Progenitor cell of endocrine pancreas (in vitro differentiated cells): ENCODE measurements at regions not wholly inside any gene's neighbourhood (a gene's known extent, or its start where the extent isn't known, plus 50 kb on each side); places are given as distances from the start of the nearest gene placed in this dataset.

Experiments
- DNase-seq: peaks from one replicate; pipeline ENCODE4 v3.0.0; 2021; ENCODE audit warnings: low spot score; ENCODE audit not compliant: unreplicated experiment
- H3K27ac Mint-ChIP-seq: 2 replicates; pipeline ENCODE4 v1.8.0; 2021; ENCODE audit warnings: mild to moderate bottlenecking, moderate library complexity, mixed read lengths
- H3K27me3 Mint-ChIP-seq: 2 replicates; pipeline ENCODE4 v1.8.0; 2021; ENCODE audit warnings: mixed read lengths
- H3K36me3 Mint-ChIP-seq: 2 replicates; pipeline ENCODE4 v1.8.0; 2022; ENCODE audit warnings: mixed read lengths; ENCODE audit not compliant: insufficient read depth
- H3K4me1 Mint-ChIP-seq: 2 replicates; pipeline ENCODE4 v1.8.0; 2021; ENCODE audit warnings: low read depth, mixed read lengths
- H3K4me3 Mint-ChIP-seq: 2 replicates; pipeline ENCODE4 v1.8.0; 2021; ENCODE audit warnings: low read depth, mild to moderate bottlenecking, moderate library complexity, mixed read lengths
- H3K9me3 Mint-ChIP-seq: 2 replicates; pipeline ENCODE4 v1.8.0; 2021; ENCODE audit warnings: low read depth, mixed read lengths
- CTCF ChIP-seq: fragments of 200-600 bp; sonication (generic); IDR thresholded peaks from one replicate; pipeline ENCODE4 v1.5.0; 2021; ENCODE audit warnings: antibody characterized with exemption, mild to moderate bottlenecking; ENCODE audit not compliant: unreplicated experiment

- DNase-seq, result no peak
- Mint-ChIP-seq H3K4me3 (no peak overlapping the region), H3K36me3 (no peaks in the 10 kb centered on the region), H3K27ac (no peak overlapping the region), H3K9me3 (no peaks in the 10 kb centered on the region), H3K4me1 (peaks cover 3% of the 10 kb centered on the region), H3K27me3 (peaks cover 2% of the 10 kb centered on the region)
- no peak for TF ChIP-seq CTCF
These were observed 532.9 kb upstream of the IL12A start for GRCh38 chr3:159455741-159456181.

GRCh38 chr3:159458010-159458409 lies 530.6 kb upstream of the IL12A start:
- DNase-seq, result no peak
- H3K4me1 Mint-ChIP-seq, result no peaks in the 10 kb centered on the region
- no peak for TF ChIP-seq CTCF
- H3K9me3 Mint-ChIP-seq, result no peaks in the 10 kb centered on the region
- H3K4me3 Mint-ChIP-seq, result no peak overlapping the region
- H3K27me3 Mint-ChIP-seq, result peaks cover 2% of the 10 kb centered on the region
- no peaks in the 10 kb centered on the region for H3K36me3 Mint-ChIP-seq
- H3K27ac Mint-ChIP-seq, result no peak overlapping the region

- H3K27ac Mint-ChIP-seq, result no peak overlapping the region
- no peaks in the 10 kb centered on the region for H3K27me3 Mint-ChIP-seq
- H3K9me3 Mint-ChIP-seq, result no peaks in the 10 kb centered on the region
- no peak for TF ChIP-seq CTCF
- H3K4me1 Mint-ChIP-seq, result no peaks in the 10 kb centered on the region
- no peak for DNase-seq
- no peak overlapping the region for H3K4me3 Mint-ChIP-seq
- H3K36me3 Mint-ChIP-seq, result no peaks in the 10 kb centered on the region
These were observed 529.7 kb upstream of the IL12A start for GRCh38 chr3:159458982-159459381.

GRCh38 chr3:159472611-159473010 lies 516.0 kb upstream of the IL12A start:
- no peak for DNase-seq

GRCh38 chr3:159473206-159473605 lies 515.4 kb upstream of the IL12A start:
- H3K4me3 Mint-ChIP-seq, result no peak overlapping the region
- H3K4me1 Mint-ChIP-seq, result no peaks in the 10 kb centered on the region

More at GRCh38 chr3:159472611-159473010, 516.0 kb upstream of the IL12A start:
- H3K36me3 Mint-ChIP-seq, result no peaks in the 10 kb centered on the region
- H3K27ac Mint-ChIP-seq, result no peak overlapping the region
- no peak for TF ChIP-seq CTCF
- no peak overlapping the region for H3K4me3 Mint-ChIP-seq
- H3K27me3 Mint-ChIP-seq, result no peaks in the 10 kb centered on the region
- H3K4me1 Mint-ChIP-seq, result no peaks in the 10 kb centered on the region
- H3K9me3 Mint-ChIP-seq, result no peaks in the 10 kb centered on the region

More at GRCh38 chr3:159473206-159473605, 515.4 kb upstream of the IL12A start:
- Mint-ChIP-seq H3K9me3 (no peaks in the 10 kb centered on the region), H3K27ac (no peak overlapping the region), H3K36me3 (no peaks in the 10 kb centered on the region), H3K27me3 (no peaks in the 10 kb centered on the region)
- TF ChIP-seq CTCF, result no peak
- no peak for DNase-seq
